ENCODE measurements at regions not wholly inside any gene's neighbourhood (a gene's known extent, or its start where the extent isn't known, plus 50 kb on each side); places are given as distances from the start of the nearest gene placed in this dataset.

DNA sequence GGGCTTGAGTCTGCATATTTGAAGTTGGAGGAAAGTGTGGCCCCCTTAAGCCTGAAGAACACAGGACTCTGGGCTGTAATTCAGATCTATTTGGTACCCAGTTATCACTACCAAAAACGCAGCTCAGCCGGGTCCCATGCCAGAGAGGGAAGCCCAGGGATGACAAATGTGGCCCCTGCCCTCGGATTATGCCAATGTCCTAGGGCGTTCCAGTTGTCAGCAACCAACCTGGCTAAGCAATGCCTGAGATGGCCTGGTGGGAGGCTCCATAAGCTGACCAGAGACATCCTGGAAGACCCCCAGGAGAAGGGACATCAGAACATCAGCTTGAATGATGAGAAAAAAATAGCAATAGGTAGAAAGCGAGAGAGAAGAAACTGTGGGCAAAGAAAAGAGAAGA, 79.6 kb upstream of the UQCRFS1 start:
- DNase-seq (ENCODE audit: low spot score), result no peak

DNA sequence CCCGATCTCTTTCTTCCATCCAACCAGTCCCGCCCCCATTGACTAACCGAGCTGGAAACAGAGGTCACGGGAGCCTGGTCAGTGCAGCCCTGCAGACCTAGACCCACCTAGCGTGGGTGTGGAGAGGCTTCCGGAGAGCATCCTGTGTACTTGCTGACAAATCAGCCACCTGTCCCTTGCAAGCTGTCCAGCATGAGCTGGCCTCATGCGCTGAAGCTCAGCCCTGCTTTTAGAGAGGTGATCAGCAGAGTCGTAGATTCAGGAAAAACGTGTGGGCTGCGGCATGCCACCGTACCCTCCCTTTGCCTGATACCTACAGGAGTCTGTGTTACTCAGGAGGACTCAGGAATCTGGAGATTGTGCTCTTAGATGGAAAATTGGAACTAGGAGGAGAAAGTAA, 80.3 kb upstream of the UQCRFS1 start:
- DNase-seq (ENCODE audit: low spot score), result no peak

DNA sequence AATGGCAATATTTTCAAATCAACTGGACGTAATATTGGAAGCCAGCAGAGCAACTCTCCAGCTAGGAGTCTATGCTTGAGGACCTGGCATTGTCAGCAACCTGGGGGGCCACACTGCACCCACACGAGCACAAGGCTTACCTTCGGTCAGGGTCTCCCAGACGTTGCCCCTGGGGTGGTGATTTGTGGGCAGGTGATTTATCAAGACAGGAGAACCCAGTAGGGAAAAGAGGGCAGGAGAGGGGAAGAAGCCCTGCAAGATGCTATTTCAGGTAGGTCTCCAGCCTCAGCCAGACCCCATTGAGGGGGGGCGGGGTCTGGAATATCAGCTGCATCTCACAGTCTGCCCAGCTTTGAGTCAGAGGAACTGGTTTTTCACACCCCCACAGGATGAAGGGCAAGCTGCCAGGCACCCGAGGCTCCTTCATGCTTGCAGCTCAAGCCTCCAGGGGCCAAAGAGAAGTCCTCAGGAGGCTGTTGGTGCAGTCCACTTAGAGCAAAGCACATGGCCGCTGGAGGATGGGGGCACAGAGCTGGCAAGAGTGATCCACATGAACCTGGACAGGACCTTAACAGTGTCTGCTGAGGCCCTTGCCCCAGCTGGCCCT, 80.9 kb upstream of the UQCRFS1 start:
- DNase-seq (ENCODE audit: low spot score), result no peak

DNA sequence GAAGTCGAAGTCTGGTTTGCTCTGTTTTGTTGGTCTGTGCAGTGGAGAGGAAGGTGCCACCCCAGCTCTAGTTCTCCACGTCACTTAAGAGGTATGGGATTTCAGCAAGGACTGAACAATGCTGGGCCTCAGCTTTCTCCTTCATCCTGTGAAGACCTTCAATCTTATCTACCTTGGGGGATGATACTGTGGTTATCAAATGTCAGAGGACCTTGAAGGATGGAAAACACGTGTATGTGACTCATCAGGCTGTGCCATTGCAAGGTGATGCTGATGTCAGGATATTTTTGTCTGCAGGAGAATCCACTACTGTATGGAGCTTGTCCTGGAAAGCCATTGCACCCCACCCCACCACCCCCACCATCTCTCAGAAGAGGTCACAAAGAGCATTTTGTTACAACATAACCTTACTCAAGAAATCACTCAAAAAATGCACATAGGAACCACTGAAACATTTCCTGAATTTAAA, 81.4 kb upstream of the UQCRFS1 start:
- DNase-seq (ENCODE audit: low spot score), result no peak

DNA sequence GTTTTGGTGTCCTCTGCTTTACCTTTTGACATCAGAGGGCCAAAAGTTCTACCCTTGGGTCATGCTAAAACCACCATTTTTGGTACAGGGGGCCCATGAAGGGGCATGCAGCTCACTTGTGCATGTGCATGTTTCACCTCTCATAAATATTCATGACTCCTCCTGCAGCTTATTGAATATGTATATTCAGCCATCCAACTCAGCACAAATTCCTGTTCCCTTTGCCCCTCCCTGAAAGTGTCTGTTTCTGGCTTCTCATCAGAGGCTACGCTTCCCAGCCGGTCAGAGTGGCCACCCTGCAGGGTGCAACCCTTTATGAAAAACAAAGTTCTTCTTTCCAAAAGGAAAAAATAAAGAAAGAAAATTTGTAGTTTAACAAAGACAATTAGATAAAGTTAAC, 82.3 kb upstream of the UQCRFS1 start:
- DNase-seq (ENCODE audit: low spot score), result no peak

DNA sequence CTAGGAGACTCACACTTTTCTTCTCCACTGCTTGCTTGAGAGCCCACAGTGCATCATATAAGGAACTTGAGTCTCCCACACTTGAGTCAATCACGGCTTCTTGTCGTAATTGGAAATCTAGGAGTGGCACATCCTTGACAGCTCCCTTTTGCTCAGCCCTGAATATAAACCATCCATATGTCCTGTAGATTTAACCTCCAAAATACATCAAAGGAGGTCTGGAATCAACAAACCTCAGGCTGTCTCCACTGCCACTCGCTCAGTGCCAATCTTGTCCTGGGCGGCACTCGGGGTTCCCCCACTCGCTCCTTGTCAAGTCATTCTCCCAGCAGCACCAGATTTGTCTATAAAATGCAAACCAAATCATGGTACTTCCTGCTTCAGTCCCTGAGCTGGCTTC, 84.4 kb upstream of the UQCRFS1 start:
- DNase-seq (ENCODE audit: low spot score), result no peak

DNA sequence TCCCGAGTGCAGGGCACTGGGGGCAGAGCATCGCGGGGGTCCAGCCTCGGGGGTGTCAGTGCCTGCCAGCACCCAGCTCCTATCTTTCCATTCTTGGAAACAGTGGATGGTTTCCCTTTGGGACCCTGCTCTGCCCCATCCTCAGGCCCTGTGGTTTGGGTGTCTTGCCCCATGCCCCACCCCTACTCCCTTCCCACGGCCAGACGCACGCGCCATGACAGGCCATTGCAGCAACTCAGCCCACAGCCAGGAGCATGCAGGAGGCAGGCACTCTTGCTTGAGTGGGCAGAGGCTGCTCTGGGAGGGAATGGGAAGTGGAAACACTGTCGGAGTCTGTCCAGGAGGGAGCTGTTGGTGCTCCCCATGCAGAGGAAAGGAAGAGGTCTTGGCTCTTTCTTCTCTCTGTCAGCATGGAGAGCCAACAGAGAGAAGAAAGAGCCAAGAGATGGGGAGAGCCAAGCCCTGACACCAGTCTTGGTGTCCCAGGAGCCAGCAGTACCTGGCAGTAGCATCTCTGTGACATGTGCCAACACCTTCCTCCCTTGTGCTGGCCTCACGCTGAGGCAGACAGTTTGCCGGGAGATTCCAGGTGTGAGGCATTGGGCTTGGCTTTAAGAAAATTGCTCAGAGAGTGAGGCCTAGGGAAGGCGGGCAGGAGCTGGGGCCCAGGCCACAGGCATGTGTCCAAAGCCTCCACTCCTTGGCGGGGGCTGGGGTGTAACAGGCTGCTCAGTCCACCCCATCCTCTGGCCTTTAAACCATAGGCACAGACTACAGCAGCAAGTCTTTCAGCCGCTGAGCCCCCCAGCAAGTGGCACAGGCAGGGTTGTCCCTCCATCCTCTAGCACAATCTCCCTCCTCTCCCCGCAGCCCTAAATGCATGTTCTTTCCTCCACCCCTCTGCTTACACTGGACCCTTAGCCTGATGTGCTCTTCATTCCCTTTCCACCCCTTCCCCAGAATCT, 86.7 kb upstream of the UQCRFS1 start:
- DNase-seq (ENCODE audit: low spot score), result no peak

DNA sequence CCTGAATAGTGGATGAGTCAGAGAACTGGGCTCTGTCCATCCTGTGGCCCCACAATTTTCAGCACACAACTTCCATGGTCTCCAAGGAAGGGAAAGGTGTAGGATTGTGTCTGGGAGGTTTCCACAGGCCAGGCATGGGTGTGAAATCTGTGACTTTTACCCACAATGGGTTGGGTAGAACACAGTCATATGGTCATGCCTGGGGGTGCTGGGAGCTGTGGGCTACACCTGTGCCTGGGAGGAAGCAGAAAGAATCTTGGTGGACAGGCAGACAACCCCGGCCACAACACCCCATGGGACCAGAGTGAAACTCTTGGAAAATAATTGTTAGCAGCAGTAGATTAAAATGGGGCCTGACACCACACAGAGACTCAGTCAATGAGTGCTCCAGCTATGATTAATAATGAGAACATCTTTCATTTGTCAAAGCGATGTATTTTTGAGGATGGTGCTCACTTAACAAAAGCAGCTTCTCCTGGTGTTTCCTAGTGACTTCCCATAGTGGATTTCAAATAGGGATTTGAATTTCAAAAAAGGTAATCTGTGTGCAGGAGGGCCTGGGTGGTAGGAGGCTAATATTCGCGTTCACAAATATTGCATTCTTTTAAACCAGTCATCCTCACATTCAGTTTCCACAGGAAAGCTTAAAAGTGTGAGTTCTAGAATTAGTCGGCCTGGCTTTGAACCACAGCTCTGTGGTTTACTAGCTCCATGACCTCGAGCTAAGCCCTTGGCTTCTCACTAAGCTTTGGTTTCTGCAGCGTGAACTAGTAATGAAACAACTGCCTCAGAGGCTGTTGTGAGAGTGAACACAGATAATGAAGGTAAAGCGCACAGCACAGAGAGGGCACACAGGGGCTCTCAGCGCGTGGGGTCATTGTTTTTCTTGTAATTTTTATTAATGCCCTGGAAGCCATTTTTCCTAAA, 89.3 kb upstream of the UQCRFS1 start:
- DNase-seq (ENCODE audit: low spot score), result no peak

DNA sequence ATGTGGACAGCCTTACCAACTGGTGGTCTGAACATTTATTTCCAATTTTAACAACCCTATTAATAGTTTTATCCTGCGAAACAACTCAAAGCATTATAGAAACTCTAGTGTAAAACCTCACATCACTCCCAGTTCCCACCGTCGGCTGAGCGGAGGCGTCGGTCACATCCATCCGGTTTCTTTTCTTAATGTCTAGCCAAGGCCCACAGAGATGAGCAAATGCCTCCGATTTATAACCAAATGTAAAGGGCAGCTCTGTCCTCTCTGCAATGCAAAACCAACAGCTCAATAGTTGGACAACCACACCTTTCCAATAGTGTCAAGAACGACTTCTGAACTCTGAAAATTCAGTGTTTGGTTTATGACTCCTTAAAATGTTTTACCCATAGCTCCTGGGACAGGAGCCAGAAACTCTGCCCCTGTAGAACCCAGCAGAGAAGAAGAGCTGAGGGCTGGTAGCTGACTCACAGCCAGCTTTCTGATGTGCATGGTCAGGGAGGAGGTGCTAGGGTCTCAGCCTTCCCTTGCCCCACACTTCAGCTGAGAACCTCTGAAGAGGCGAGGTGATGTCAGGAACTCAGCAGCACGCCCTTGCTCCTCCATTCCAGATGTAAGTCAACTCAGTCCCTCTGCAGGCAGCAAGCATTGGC, 90.2 kb upstream of the UQCRFS1 start:
- no peak for DNase-seq (ENCODE audit: low spot score)

DNA sequence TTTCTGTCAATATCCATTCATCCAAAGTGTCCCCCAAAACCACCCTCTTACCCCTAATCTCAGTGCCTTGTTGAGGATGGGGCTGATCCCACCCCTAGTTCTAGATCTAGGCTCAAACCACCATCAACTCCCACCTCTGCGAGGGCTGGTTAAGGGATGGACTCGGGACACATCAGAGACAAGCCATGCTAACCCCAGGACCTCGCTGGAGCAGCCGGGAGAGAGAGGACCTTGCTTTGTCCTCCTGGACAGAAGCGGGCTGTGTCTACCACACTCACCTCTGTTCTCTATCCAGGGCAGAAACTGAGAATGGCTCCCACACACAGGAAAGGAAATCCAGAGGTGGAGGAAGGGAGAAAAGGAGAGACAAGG, 90.8 kb upstream of the UQCRFS1 start:
- DNase-seq (ENCODE audit: low spot score), result no peak

DNA sequence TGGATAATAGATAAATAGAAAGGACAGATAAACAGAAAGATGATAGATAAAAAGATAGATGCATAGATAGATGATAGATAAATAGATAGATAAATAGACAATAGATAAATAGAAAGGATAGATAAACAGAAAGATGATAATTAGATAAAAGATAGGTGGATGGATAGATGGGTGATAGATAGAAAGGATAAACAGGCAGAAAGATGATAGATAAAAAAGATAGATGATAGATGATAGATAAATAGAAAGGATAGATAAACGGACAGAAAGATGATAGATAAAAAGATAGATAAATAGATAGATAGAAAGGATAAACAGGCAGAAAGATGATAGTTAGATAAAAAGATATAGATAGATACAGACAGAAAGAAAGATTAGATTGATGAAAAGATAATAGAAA, 92.3 kb upstream of the UQCRFS1 start:
- DNase-seq (ENCODE audit: low spot score), result no peak

DNA sequence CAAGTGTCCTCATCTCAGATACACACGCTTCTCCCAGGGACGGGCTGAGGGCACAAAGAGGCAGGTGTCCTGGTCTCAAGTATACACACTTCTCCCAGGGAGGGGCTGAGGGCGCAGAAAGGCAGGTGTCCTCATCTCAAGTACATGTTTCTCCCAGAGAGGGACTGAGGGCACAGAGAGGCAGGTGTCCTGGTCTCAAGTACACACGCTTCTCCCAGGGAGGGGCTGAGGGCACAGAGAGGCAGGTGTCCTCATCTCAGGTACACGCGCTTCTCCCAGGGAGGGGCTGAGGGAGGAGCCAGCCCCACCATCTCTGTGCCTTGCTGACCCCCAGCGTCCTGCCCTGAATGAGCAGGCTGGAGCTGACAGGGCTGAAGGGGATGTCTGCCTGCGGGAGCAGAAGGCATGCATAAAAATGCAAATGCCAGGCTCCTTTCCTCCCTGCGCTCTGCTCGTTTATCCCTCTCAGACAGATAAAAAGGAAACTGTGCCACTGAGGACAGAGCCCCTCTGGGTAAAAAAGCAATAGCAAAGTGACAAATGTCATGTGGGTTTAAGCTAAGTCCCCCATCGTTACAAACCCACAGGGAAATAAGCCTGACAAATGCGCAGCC, 96.1 kb upstream of the UQCRFS1 start:
- no peak for DNase-seq (ENCODE audit: low spot score)

DNA sequence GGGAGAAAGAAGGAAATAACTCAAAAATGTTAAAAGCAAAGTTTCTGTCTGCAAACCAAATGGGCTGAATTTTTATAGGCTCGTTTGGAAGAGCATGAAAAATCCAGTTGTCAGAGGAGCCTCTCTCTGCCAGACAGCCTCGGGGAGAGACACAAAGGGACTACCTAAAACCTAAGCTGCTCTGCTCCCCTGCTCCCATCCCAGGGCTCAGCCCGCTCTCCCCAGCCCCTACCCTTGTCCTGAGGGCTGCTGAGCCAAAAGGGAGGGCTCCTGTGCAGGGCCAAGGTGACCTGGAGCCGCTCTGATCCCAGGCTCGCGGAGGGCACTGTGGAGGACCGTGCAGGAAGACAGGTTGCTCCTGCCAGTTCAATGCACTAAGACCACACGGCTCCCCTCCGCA, 96.7 kb upstream of the UQCRFS1 start:
- DNase-seq (ENCODE audit: low spot score), result no peak

DNA sequence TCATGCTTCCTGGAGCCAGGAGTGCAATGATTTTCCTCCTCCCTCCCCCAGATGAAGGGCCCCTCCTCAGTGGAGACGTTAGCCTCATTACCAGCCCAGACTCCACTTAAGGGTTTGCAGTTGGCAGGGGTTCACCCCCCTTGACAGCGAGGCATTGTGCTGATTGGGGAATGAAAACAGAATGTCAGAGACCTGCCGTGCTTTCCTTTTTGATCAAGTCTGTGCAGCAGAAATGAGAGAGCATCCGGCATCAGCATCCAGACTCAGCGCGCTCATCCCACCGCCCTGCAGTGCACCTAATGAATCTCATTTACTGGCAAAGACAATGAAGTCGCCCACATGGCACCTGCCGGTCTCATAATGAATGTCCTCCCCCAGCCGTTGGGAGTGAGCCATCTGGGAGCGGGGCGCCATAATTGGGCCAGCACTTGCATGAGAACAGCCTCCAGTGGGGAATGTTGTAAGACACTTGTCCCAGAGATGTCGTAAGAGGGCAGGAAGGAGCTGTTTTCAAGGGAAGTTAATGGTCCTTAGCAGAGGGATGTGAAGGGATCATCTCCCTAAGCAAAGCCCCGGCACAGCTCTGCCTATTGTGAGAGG, 98.3 kb upstream of the UQCRFS1 start:
- no peak for DNase-seq (ENCODE audit: low spot score)

DNA sequence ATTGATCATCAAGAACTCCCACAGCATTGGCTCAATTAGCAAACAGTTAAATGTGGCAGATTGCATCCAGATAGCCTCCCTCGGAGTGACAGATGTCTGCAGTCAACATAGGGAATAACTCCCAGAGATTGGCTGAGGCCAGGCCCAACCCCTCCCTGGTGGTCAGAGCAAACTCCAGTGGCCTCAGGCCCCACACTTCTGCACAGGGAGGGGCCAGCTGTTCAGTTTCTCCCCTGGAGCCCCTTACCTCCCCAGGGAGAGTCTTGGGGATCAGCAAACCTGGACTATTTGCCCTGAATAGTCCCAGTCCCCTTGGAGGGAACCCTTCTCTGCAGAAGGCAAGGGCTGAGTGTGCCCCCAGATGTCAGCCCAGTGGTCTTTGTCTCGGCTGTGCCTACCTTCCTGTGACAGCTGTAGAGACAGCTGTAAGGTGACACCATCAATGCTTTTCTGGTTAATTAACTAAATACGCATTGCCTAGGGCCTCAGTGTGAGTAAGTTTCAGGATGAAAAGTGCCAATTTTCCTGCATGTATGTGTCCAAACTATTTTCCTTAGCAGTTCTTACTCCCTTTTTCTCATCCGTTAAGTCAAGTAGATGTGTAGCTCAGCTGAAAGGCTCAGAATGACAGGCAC, 102.7 kb upstream of the UQCRFS1 start:
- DNase-seq (ENCODE audit: low spot score), result no peak

DNA sequence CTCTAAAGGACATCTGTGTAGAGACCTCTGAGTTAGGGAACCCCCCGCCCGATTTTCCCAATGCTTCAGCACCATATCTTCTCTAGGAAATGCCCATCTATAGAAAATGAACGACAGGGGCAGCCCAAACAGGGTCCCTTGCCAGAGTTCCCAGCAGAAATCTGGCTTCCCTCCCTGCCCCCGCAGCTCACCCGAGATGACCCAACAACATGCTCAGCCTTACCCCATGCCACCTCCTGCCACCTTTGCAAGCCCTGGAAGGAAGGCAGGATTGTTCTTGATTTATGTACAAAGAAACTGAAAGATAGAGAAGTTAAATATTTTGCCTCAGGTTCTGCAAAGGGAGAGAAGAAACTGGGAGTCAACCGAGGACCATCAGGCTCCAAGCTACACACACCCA, 105.6 kb upstream of the UQCRFS1 start:
- no peak for DNase-seq (ENCODE audit: low spot score)

DNA sequence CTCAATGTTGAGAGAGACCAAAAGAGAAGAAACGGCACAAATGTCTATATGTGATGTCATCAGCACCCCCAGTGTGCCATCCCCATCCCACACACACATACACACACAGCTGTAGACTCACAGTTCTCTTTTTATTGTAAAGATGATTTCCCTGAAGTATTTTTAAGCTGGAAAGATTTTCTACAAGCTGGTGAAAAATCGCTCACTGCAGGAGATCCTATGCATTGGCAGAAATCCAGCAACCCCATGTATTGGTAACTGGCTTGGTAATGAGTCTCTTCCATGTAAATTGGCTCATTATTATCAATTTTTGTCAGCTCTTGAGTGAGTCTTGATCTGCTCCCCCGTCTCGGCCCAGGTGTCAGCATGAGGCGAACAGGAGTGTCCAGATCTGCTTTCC, 107.1 kb upstream of the UQCRFS1 start:
- no peak for DNase-seq (ENCODE audit: low spot score)

DNA sequence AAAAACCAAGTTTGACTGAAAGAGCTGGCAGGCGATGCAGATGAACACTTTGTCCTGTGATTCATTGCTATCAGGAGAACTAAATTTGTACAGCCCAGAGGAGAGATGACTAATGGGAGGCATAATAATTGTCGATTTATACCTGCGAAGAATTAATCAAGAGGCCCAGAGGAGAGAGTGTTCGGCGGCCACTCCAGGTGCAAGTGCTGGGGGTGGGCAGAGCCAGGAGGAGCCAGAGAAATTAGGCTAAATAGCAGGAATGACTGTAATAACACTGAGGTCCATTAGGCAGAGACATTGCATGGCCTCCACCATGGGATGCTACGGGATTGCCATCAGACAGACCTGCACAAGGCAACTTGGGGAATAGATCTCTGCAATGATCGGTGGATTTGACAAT, 107.7 kb upstream of the UQCRFS1 start:
- no peak for DNase-seq (ENCODE audit: low spot score)

DNA sequence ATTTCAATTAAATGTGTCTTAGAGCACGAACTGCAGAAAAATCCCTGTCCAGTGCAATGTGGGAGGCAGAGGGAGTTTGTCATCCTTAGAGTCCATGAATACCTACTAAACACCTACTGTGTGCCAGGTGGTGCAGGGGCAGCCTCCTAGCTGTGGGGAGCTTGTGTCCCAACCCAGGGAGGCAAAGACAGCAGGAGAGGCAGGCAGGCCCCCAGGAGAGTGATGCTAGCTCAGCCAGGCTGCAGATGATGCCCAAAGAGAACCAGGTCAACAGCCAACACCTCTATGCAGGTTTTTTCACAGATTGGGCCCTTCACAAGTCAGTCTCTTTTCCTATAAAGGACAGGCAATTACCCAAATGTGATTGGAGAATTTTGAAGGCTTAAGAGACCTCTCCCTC, 108.2 kb upstream of the UQCRFS1 start:
- DNase-seq (ENCODE audit: low spot score), result no peak

DNA sequence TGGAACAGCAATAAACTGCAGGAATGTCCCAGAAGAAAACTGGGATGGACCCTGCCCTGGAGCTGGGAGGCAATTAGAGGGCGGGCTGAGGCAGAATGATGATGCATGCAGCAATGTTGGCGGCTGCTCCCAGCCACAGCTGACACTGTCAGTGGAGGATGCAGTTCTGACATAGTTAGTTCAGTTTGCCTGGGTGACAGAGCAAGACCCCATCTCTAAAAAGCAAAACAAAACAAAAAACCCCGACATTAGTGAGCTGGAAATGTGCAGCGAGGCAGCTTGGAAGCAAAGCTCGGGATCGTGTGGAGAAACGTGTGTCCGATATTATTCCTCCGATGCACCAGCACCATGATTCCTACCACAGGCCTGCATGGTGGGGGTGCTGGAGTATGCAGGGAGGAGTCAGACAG, 110.1 kb upstream of the UQCRFS1 start:
- no peak for DNase-seq (ENCODE audit: low spot score)
